CD4-positive, alpha-beta T cell treated with Interleukin-4 for 1 hour (primary cell): ENCODE measurements at regions not wholly inside any gene's neighbourhood (a gene's known extent, or its start where the extent isn't known, plus 50 kb on each side); places are given as distances from the start of the nearest gene placed in this dataset.
"Not testable (repeated sequence)": the region's sequence is repeated elsewhere in the genome, so short reads cannot be mapped to it uniquely, and the experiment has no call there.

Experiments used
- DNase-seq, 2 donors: peaks; one replicate each; pipeline ENCODE4 v3.0.0-alpha.2; 2020 to 2022

GRCh38 chr5:92852219-92852618 lies 728.8 kb downstream of the NR2F1-AS1 start:
- DNase-seq: no peak

- DNase-seq: no peak
Observed at GRCh38 chr5:92850886-92851285, 730.1 kb downstream of the NR2F1-AS1 start.

GRCh38 chr5:92849756-92850155 lies 731.3 kb downstream of the NR2F1-AS1 start:
- DNase-seq: no peak

GRCh38 chr5:92841604-92842155 lies 739.3 kb downstream of the NR2F1-AS1 start:
- no peak for DNase-seq

GRCh38 chr5:92838253-92838652 lies 742.8 kb downstream of the NR2F1-AS1 start:
- no peak for DNase-seq

- DNase-seq: no peak
Observed at GRCh38 chr5:92836855-92837755, 743.9 kb downstream of the NR2F1-AS1 start.

GRCh38 chr5:92835712-92836111 lies 745.3 kb downstream of the NR2F1-AS1 start:
- no peak for DNase-seq

- not testable (repeated sequence) for DNase-seq
Observed at GRCh38 chr5:92823551-92823950, 757.5 kb downstream of the NR2F1-AS1 start.

GRCh38 chr5:92822183-92822582 lies 758.8 kb downstream of the NR2F1-AS1 start:
- DNase-seq: no peak

GRCh38 chr5:92809855-92810465 lies 771.1 kb downstream of the NR2F1-AS1 start:
- no peak for DNase-seq

- DNase-seq: no peak
Observed at GRCh38 chr5:92808474-92808873, 772.5 kb downstream of the NR2F1-AS1 start.

- no peak for DNase-seq
Observed at GRCh38 chr5:92807085-92807484, 773.9 kb downstream of the NR2F1-AS1 start.

- DNase-seq: no peak
Observed at GRCh38 chr5:92805446-92805845, 775.6 kb downstream of the NR2F1-AS1 start.

GRCh38 chr5:92801911-92802310 lies 779.1 kb downstream of the NR2F1-AS1 start:
- no peak for DNase-seq

GRCh38 chr5:92800365-92800764 lies 780.7 kb downstream of the NR2F1-AS1 start:
- no peak for DNase-seq

- DNase-seq: no peak
Observed at GRCh38 chr5:92795633-92796032, 785.4 kb downstream of the NR2F1-AS1 start.

GRCh38 chr5:92780057-92780456 lies 801.0 kb downstream of the NR2F1-AS1 start:
- no peak for DNase-seq

GRCh38 chr5:92779536-92779935 lies 801.5 kb downstream of the NR2F1-AS1 start:
- DNase-seq: no peak

- DNase-seq: no peak
Observed at GRCh38 chr5:92778261-92778660, 802.8 kb downstream of the NR2F1-AS1 start.

- no peak for DNase-seq
Observed at GRCh38 chr5:92777421-92777820, 803.6 kb downstream of the NR2F1-AS1 start.

GRCh38 chr5:92775711-92776615 lies 805.1 kb downstream of the NR2F1-AS1 start:
- no peak for DNase-seq

GRCh38 chr5:92769978-92770377 lies 811.0 kb downstream of the NR2F1-AS1 start:
- DNase-seq: no peak

GRCh38 chr5:92761585-92761984 lies 819.4 kb downstream of the NR2F1-AS1 start:
- DNase-seq: no peak
